ENCODE measurements at regions not wholly inside any gene's neighbourhood (a gene's known extent, or its start where the extent isn't known, plus 50 kb on each side); places are given as distances from the start of the nearest gene placed in this dataset.

- no peak for TF ChIP-seq CTCF (IDR thresholded peaks at IDR 0.05)
- TF ChIP-seq POLR2A (IDR thresholded peaks at IDR 0.05), result no peak
Observed at GRCh38 chr3:110670407-110670806, 401.2 kb upstream of the NECTIN3 start.
